ENCODE measurements at regions not wholly inside any gene's neighbourhood (a gene's known extent, or its start where the extent isn't known, plus 50 kb on each side); places are given as distances from the start of the nearest gene placed in this dataset.

DNA sequence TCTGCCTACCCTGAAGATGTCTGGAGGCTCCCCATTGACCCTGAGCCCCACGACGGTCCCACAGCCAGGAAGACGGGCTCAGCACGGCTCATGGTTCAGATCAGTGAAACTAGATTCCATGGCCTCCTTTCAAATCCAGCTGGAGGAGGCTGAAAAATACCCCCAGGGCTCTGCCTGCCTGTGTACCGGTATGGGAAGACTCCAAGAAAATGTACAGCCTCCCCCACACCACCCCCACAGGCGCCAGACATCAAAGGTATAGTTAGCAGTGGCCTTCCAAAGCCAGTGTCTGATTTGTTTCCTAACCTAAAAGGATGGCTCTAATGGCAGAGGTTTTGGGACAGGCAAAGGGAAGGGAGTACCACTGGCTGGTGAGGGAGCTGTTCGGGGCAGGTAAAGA is 86.2 kb upstream of the SNAP25 start:
- Histone ChIP-seq H3K36me3 (ENCODE audit: insufficient read depth, low read length) (no peaks in the 10 kb centered on the region), H3K4me1 (ENCODE audit: insufficient read depth, low read length) (peaks cover 2% of the 10 kb centered on the region), H3K27ac (ENCODE audit: low read depth, low read length) (no peak overlapping the region), H4K20me1 (ENCODE audit: insufficient read depth, low read length) (no peaks in the 10 kb centered on the region), H2AFZ (ENCODE audit: low read depth, low read length) (no peak overlapping the region), H3K9ac (ENCODE audit: low read length) (no peak overlapping the region), H3K4me3 (ENCODE audit: insufficient read depth, low read depth, low read length) (no peak overlapping the region), H3K79me2 (ENCODE audit: insufficient read depth, low read length) (no peaks in the 10 kb centered on the region), H3K9me3 (ENCODE audit: insufficient read depth, low read depth, low read length) (no peaks in the 10 kb centered on the region), H3K4me2 (ENCODE audit: low read length) (no peak overlapping the region), H3K27me3 (ENCODE audit: insufficient read depth, low read length) (no peaks in the 10 kb centered on the region)
- TF ChIP-seq CTCF (IDR thresholded peaks at IDR 0.05; ENCODE audit: insufficient read depth, low read depth, low read length) (no peak), EZH2 (IDR thresholded peaks at IDR 0.05; ENCODE audit: insufficient read depth, low read length) (no peak)
- Mint-ChIP-seq H3K4me3 (ENCODE audit: unreplicated experiment) (no peak overlapping the region), H3K27ac (ENCODE audit: unreplicated experiment) (no peak overlapping the region), H3K9me3 (ENCODE audit: unreplicated experiment) (peaks cover 3% of the 10 kb centered on the region), H3K27me3 (ENCODE audit: low read depth, unreplicated experiment) (peaks cover 15% of the 10 kb centered on the region), H3K36me3 (ENCODE audit: low read depth, unreplicated experiment) (no peaks in the 10 kb centered on the region), H3K4me1 (ENCODE audit: low read depth, unreplicated experiment) (no peaks in the 10 kb centered on the region)
- FAIRE-seq (no peak), DNase-seq (ENCODE audit: low read depth) (no peak)

- Histone ChIP-seq H3K79me2 (ENCODE audit: insufficient read depth, low read length) (no peaks in the 10 kb centered on the region), H3K27me3 (ENCODE audit: insufficient read depth, low read length) (no peaks in the 10 kb centered on the region), H3K4me1 (ENCODE audit: insufficient read depth, low read length) (peaks cover 2% of the 10 kb centered on the region), H3K36me3 (ENCODE audit: insufficient read depth, low read length) (no peaks in the 10 kb centered on the region), H3K4me3 (ENCODE audit: insufficient read depth, low read depth, low read length) (no peak overlapping the region), H3K9ac (ENCODE audit: low read length) (no peak overlapping the region), H2AFZ (ENCODE audit: low read depth, low read length) (no peak overlapping the region), H4K20me1 (ENCODE audit: insufficient read depth, low read length) (no peaks in the 10 kb centered on the region), H3K4me2 (ENCODE audit: low read length) (no peak overlapping the region), H3K27ac (ENCODE audit: low read depth, low read length) (no peak overlapping the region), H3K9me3 (ENCODE audit: insufficient read depth, low read depth, low read length) (no peaks in the 10 kb centered on the region)
- Mint-ChIP-seq H3K4me1 (ENCODE audit: low read depth, unreplicated experiment) (no peaks in the 10 kb centered on the region), H3K27ac (ENCODE audit: unreplicated experiment) (no peak overlapping the region), H3K36me3 (ENCODE audit: low read depth, unreplicated experiment) (no peaks in the 10 kb centered on the region), H3K27me3 (ENCODE audit: low read depth, unreplicated experiment) (peaks cover 15% of the 10 kb centered on the region), H3K9me3 (ENCODE audit: unreplicated experiment) (peaks cover 3% of the 10 kb centered on the region), H3K4me3 (ENCODE audit: unreplicated experiment) (no peak overlapping the region)
- FAIRE-seq (no peak), DNase-seq (ENCODE audit: low read depth) (no peak)
- no peak for TF ChIP-seq EZH2 (IDR thresholded peaks at IDR 0.05; ENCODE audit: insufficient read depth, low read length)
- no peak for TF ChIP-seq CTCF (IDR thresholded peaks at IDR 0.05; ENCODE audit: insufficient read depth, low read depth, low read length)
These were observed 85.1 kb upstream of the SNAP25 start for GRCh38 chr20:10133532-10133931.

DNA sequence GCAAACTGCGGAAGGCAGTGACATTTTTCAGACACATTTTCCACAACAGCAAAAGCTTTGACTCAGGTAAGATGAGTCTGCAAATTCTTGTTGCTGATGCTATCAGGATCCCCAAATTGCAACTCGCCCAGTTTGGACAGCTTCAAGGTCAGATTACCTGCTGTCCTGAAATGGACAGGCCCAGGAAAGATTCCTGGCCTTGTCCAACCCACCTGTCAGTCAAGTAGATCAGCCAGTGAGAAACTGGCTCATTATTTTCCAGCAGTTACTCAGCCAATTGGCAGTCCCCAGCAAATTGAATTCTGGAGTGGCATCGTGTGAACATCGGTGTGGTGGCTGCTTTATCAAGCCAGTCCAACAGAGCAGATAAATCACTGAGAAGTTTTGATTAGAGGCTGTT is 84.5 kb upstream of the SNAP25 start:
- DNase-seq (ENCODE audit: low read depth) (no peak), FAIRE-seq (no peak)
- H3K27ac Mint-ChIP-seq (ENCODE audit: unreplicated experiment) = no peak overlapping the region
- TF ChIP-seq CTCF (IDR thresholded peaks at IDR 0.05; ENCODE audit: insufficient read depth, low read depth, low read length) = no peak
- Histone ChIP-seq H3K4me3 (ENCODE audit: insufficient read depth, low read depth, low read length) (no peak overlapping the region), H4K20me1 (ENCODE audit: insufficient read depth, low read length) (no peaks in the 10 kb centered on the region), H3K4me2 (ENCODE audit: low read length) (no peak overlapping the region), H3K9me3 (ENCODE audit: insufficient read depth, low read depth, low read length) (no peaks in the 10 kb centered on the region), H3K79me2 (ENCODE audit: insufficient read depth, low read length) (no peaks in the 10 kb centered on the region), H3K27me3 (ENCODE audit: insufficient read depth, low read length) (no peaks in the 10 kb centered on the region), H3K36me3 (ENCODE audit: insufficient read depth, low read length) (no peaks in the 10 kb centered on the region), H3K9ac (ENCODE audit: low read length) (no peak overlapping the region), H3K27ac (ENCODE audit: low read depth, low read length) (no peak overlapping the region), H2AFZ (ENCODE audit: low read depth, low read length) (no peak overlapping the region), H3K4me1 (ENCODE audit: insufficient read depth, low read length) (peaks cover 2% of the 10 kb centered on the region)
- no peak overlapping the region for H3K4me3 Mint-ChIP-seq (ENCODE audit: unreplicated experiment)
- peaks cover 3% of the 10 kb centered on the region for H3K9me3 Mint-ChIP-seq (ENCODE audit: unreplicated experiment)
- no peaks in the 10 kb centered on the region for H3K4me1 Mint-ChIP-seq (ENCODE audit: low read depth, unreplicated experiment)
- peaks cover 15% of the 10 kb centered on the region for H3K27me3 Mint-ChIP-seq (ENCODE audit: low read depth, unreplicated experiment)
- no peaks in the 10 kb centered on the region for H3K36me3 Mint-ChIP-seq (ENCODE audit: low read depth, unreplicated experiment)

All from astrocyte (in vitro differentiated cells and primary cell).